H1 (cell line): ENCODE measurements at regions not wholly inside any gene's neighbourhood (a gene's known extent, or its start where the extent isn't known, plus 50 kb on each side); places are given as distances from the start of the nearest gene placed in this dataset.

ENCODE experiments used
- CTCF ChIA-PET: fragments of 300-600 bp; sonication (Branson Sonifier 250); formaldehyde crosslinking; loops from one replicate; lab custom pipeline; 2021; ENCODE audit not compliant: partially characterized antibody; lab: Charles Lee
- POLR2A ChIA-PET: fragments of 300-600 bp; sonication (Branson Sonifier 250); formaldehyde crosslinking; loops from one replicate; lab custom pipeline; 2021; ENCODE audit warnings: inconsistent platforms; ENCODE audit not compliant: partially characterized antibody; lab: Charles Lee
- DNase-seq, 2 experiments: peaks; one replicate each; pipeline versions ENCODE4 v3.0.0 to v3.0.0-alpha.2; 2010 to 2022; ENCODE audit warnings: low spot score in 2 of 2, low read depth in 1 of 2, mixed read lengths in 1 of 2
- FAIRE-seq: peaks from 2 replicates; lab custom pipeline; 2011; peaks lifted over from hg19 to GRCh38; lab: Jason Lieb, UNC
- H2AFZ ChIP-seq: 2 replicates; pipeline ENCODE4 v1.8.1; 2012; ENCODE audit warnings: low read length, inconsistent platforms
- H2AK5ac ChIP-seq: 2 replicates; pipeline ENCODE4 v1.6.1; 2013; ENCODE audit warnings: low read depth, low read length
- H2BK120ac ChIP-seq: replicated peaks from 2 replicates; pipeline ENCODE3; 2013; ENCODE audit warnings: low read depth, low read length, inconsistent platforms
- H2BK12ac ChIP-seq: 2 replicates; pipeline ENCODE4 v1.6.1; 2013; ENCODE audit warnings: low read depth, low read length
- H2BK15ac ChIP-seq: 2 replicates; pipeline ENCODE4 v1.6.1; 2013; ENCODE audit warnings: low read length
- H2BK20ac ChIP-seq: 2 replicates; pipeline ENCODE4 v1.6.1; 2013; ENCODE audit warnings: low read length
- H2BK5ac ChIP-seq: 2 replicates; pipeline ENCODE4 v1.6.1; 2013; ENCODE audit warnings: low read depth, low read length
- H3K14ac ChIP-seq: 2 replicates; pipeline ENCODE4 v1.6.1; 2013; ENCODE audit warnings: inconsistent platforms; ENCODE audit not compliant: insufficient read length
- H3K18ac ChIP-seq: 2 replicates; pipeline ENCODE4 v1.6.1; 2013; ENCODE audit warnings: low read length; ENCODE audit errors: extremely low read depth
- H3K23ac ChIP-seq: 2 replicates; pipeline ENCODE4 v1.6.1; 2013; ENCODE audit warnings: inconsistent platforms; ENCODE audit not compliant: insufficient read length
- H3K23me2 ChIP-seq: 2 replicates; pipeline ENCODE4 v1.6.1; 2013; ENCODE audit warnings: low read depth, low read length
- H3K27ac ChIP-seq: 2 replicates; pipeline ENCODE4 v1.6.1; 2011; ENCODE audit warnings: low read depth, low read length, inconsistent platforms
- H3K27me3 ChIP-seq, 4 experiments: replicated peaks in 1 of 4; 1 replicate in 1 of 4; 2 replicates in 3 of 4; pipeline versions ENCODE4 v1.6.1 to v1.8.1; 2011 to 2013; ENCODE audit warnings: low read length in 3 of 4, mild to moderate bottlenecking in 3 of 4, inconsistent platforms in 2 of 4, mixed read lengths in 2 of 4, moderate library complexity in 1 of 4; ENCODE audit not compliant: control insufficient read depth in 3 of 4, insufficient read depth in 3 of 4; ENCODE audit errors: extremely low read depth in 1 of 4
- H3K36me3 ChIP-seq, 4 experiments: 2 replicates each; pipeline versions ENCODE4 v1.6.1 to v1.8.1; 2011 to 2013; ENCODE audit warnings: mild to moderate bottlenecking in 4 of 4, low read length in 3 of 4, moderate library complexity in 2 of 4, control low read depth in 1 of 4, inconsistent platforms in 1 of 4; ENCODE audit not compliant: insufficient read depth in 4 of 4, control insufficient read depth in 2 of 4
- H3K4ac ChIP-seq: replicated peaks from 2 replicates; pipeline ENCODE3; 2013; ENCODE audit warnings: low read length, low read depth, mixed read lengths, inconsistent platforms; ENCODE audit not compliant: insufficient read length
- H3K4me1 ChIP-seq, 4 experiments: replicated peaks in 1 of 4; 1 replicate in 1 of 4; 2 replicates in 3 of 4; pipeline versions ENCODE4 v1.6.1 to v1.8.1; 2011 to 2013; ENCODE audit warnings: low read length in 3 of 4, inconsistent platforms in 2 of 4, mixed read lengths in 1 of 4; ENCODE audit not compliant: insufficient read depth in 4 of 4, control insufficient read depth in 3 of 4
- H3K4me2 ChIP-seq, 2 experiments: 2 replicates each; pipeline versions ENCODE4 v1.6.1 to v1.8.1; 2011 to 2013; ENCODE audit warnings: low read depth in 2 of 2, low read length in 2 of 2, control low read depth in 1 of 2, inconsistent platforms in 1 of 2, mild to moderate bottlenecking in 1 of 2; ENCODE audit not compliant: insufficient read depth in 1 of 2
- H3K4me3 ChIP-seq, 4 experiments: fragments of 200-600, 300-600 bp in 1 of 4; sonication (generic), shearing (Covaris generic), sonication (Bioruptor Twin) in 1 of 4; 2 replicates each; pipeline versions ENCODE4 v1.5.1 to v1.8.1; 2011 to 2016; ENCODE audit warnings: low read length in 4 of 4, low read depth in 3 of 4, control low read depth in 2 of 4, inconsistent platforms in 2 of 4, mild to moderate bottlenecking in 2 of 4, mixed read lengths in 1 of 4, moderate library complexity in 1 of 4; ENCODE audit not compliant: insufficient read depth in 2 of 4; ENCODE audit errors: extremely low read depth in 1 of 4
- H3K56ac ChIP-seq: replicated peaks from 2 replicates; pipeline ENCODE3; 2013; ENCODE audit warnings: low read depth, mild to moderate bottlenecking, mixed read lengths, low read length, inconsistent platforms; ENCODE audit not compliant: insufficient read length
- H3K79me1 ChIP-seq: 2 replicates; pipeline ENCODE4 v1.6.1; 2013; ENCODE audit warnings: low read depth, low read length, control low read depth
- H3K79me2 ChIP-seq, 2 experiments: 2 replicates each; pipeline versions ENCODE4 v1.6.1 to v1.8.1; 2012 to 2013; ENCODE audit warnings: low read length in 2 of 2, mild to moderate bottlenecking in 2 of 2, inconsistent platforms in 1 of 2; ENCODE audit not compliant: insufficient read depth in 2 of 2, control insufficient read depth in 1 of 2
- H3K9ac ChIP-seq, 4 experiments: replicated peaks in 1 of 4; 1 replicate in 1 of 4; 2 replicates in 3 of 4; pipeline versions ENCODE4 v1.6.1 to v1.8.1; 2011 to 2013; ENCODE audit warnings: low read depth in 3 of 4, low read length in 3 of 4, control low read depth in 2 of 4, mild to moderate bottlenecking in 2 of 4, moderate library complexity in 2 of 4, inconsistent platforms in 1 of 4; ENCODE audit errors: extremely low read depth in 1 of 4
- H3K9me3 ChIP-seq, 2 experiments: 2 replicates each; pipeline versions ENCODE4 v1.6.1 to v1.8.1; 2012 to 2013; ENCODE audit warnings: mild to moderate bottlenecking in 2 of 2, moderate library complexity in 2 of 2, control low read depth in 1 of 2, inconsistent platforms in 1 of 2, low read depth in 1 of 2, low read length in 1 of 2, mixed read lengths in 1 of 2; ENCODE audit not compliant: insufficient read depth in 2 of 2
- H4K20me1 ChIP-seq, 2 experiments: replicated peaks in 1 of 2; 2 replicates each; pipeline versions ENCODE3 to v1.8.1; 2011 to 2013; ENCODE audit warnings: inconsistent platforms in 2 of 2, low read length in 2 of 2, mild to moderate bottlenecking in 1 of 2; ENCODE audit not compliant: insufficient read depth in 2 of 2, control insufficient read depth in 1 of 2
- H4K5ac ChIP-seq: 2 replicates; pipeline ENCODE4 v1.6.1; 2013; ENCODE audit warnings: low read length, low read depth, mixed read lengths, inconsistent platforms; ENCODE audit not compliant: insufficient read length
- H4K8ac ChIP-seq: 2 replicates; pipeline ENCODE4 v1.8.0; 2013; ENCODE audit warnings: mild to moderate bottlenecking, moderate library complexity, low read length, inconsistent platforms; ENCODE audit not compliant: insufficient read depth; ENCODE audit errors: extremely low read depth
- H4K91ac ChIP-seq: replicated peaks from 2 replicates; pipeline ENCODE3; 2013; ENCODE audit warnings: low read length, mixed read lengths, inconsistent platforms; ENCODE audit not compliant: insufficient read length
- ATF2 ChIP-seq: IDR thresholded peaks from 2 replicates; pipeline ENCODE4 v1.6.1; 2012; ENCODE audit warnings: low read length, inconsistent platforms
- BCL11A ChIP-seq, 2 experiments: IDR thresholded peaks; one replicate each; pipeline ENCODE4 v1.6.1; 2011; ENCODE audit warnings: low read depth in 2 of 2, low read length in 2 of 2, mild to moderate bottlenecking in 2 of 2
- CHD2 ChIP-seq: IDR thresholded peaks from 2 replicates; pipeline ENCODE4 v1.6.1; 2012; ENCODE audit warnings: low read length, improper control_type of control experiment
- CTBP2 ChIP-seq: IDR thresholded peaks from 2 replicates; pipeline ENCODE4 v1.7.0; 2011; ENCODE audit warnings: borderline replicate concordance, mild to moderate bottlenecking, moderate library complexity, mixed read lengths, low read length; ENCODE audit not compliant: insufficient read depth, insufficient read length
- E2F6 ChIP-seq: IDR thresholded peaks from 2 replicates; pipeline ENCODE4 v1.6.1; 2012; ENCODE audit warnings: inconsistent platforms
- EGR1 ChIP-seq: IDR thresholded peaks from 2 replicates; pipeline ENCODE4 v1.6.1; 2011; ENCODE audit warnings: low read depth, low read length, borderline replicate concordance
- MAX ChIP-seq: IDR thresholded peaks from 2 replicates; pipeline ENCODE4 v1.6.1; 2012; ENCODE audit warnings: inconsistent platforms
- NANOG ChIP-seq: IDR thresholded peaks from 2 replicates; pipeline ENCODE4 v1.6.1; 2011; ENCODE audit warnings: low read length, low read depth, mild to moderate bottlenecking, inconsistent platforms; ENCODE audit not compliant: insufficient read depth, poor library complexity, severe bottlenecking
- POU5F1 ChIP-seq: IDR thresholded peaks from 2 replicates; pipeline ENCODE4 v1.6.1; 2011; ENCODE audit warnings: low read depth, mild to moderate bottlenecking, low read length, moderate library complexity
- SIRT6 ChIP-seq: IDR thresholded peaks from one replicate; pipeline ENCODE4 v1.7.1; 2012; ENCODE audit warnings: low read length, inconsistent platforms
- TBP ChIP-seq: IDR thresholded peaks from 2 replicates; pipeline ENCODE4 v1.6.1; 2011; ENCODE audit warnings: low read depth, low read length, improper control_type of control experiment
- TEAD4 ChIP-seq: IDR thresholded peaks from 2 replicates; pipeline ENCODE4 v1.6.1; 2012; ENCODE audit warnings: low read depth, low read length, inconsistent platforms, mixed read lengths
- WGBS, 2 experiments: shearing (Covaris generic) in 1 of 2; methylation state at CpG; one replicate each; pipeline versions ENCODE4 v1.1.6 to v1.1.7; 2013 to 2015; ENCODE audit warnings: low lambda C conversion rate in 2 of 2, mixed read lengths in 2 of 2, inconsistent platforms in 1 of 2, low coverage in 1 of 2, missing lambda C conversion rate in 1 of 2; ENCODE audit not compliant: insufficient replicate concordance in 2 of 2, insufficient coverage in 1 of 2, insufficient read length in 1 of 2; ENCODE audit errors: extremely low coverage in 1 of 2, missing lambda C conversion rate in 1 of 2; 5-methylcytosine and 5-hydroxymethylcytosine counted together

DNA sequence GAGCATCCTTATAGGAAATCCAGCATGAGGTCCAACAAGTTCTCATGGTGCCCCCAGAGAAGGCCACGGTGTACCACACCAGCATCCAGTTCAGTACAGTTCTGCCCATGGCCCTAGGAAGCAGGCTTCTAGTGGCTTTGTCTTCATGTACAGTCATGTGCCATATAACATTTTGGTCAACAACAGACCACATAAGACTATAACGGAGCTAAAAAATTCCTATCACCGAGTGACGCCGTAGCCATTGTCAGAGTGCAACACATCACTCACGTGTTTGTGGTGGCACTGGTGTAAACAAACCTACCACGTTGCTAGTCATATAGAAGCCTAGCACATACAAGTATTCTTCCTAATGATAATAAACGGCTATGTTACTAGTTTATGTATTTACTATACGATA, 209.0 kb downstream of the ARRDC4 start:
- no peak for DNase-seq
- ChIA-PET CTCF (interaction anchor here (1.0 to 5.6 kb wide), 3 partner anchors 9 to 173 kb away, joined by 3 to 24 read pairs (median 6); no protein-coding TSS in a partner anchor), POLR2A (no interaction called here)
- no peak overlapping the region for H2BK5ac ChIP-seq
- H3K9ac ChIP-seq = no peak overlapping the region
- H4K20me1 ChIP-seq = no peaks in the 10 kb centered on the region
- no peak overlapping the region for H2BK120ac ChIP-seq
- no peaks in the 10 kb centered on the region for H3K9me3 ChIP-seq
- H2BK12ac ChIP-seq = 0 out of 2 replicates have a peak overlapping the region, but pooled peaks have one; percentile 62
- no peak overlapping the region for H3K14ac ChIP-seq
- no peak overlapping the region for H4K5ac ChIP-seq
- H2BK20ac ChIP-seq = no peak overlapping the region
- H4K8ac ChIP-seq = no peak overlapping the region
- no peak overlapping the region for H3K4me2 ChIP-seq
- peaks cover 2 to 10% (median 9%) of the 10 kb centered on the region in 4 experiments; a peak in 4 of 7 replicates for H3K4me1 ChIP-seq
- no peak overlapping the region for H3K23ac ChIP-seq
- no peaks in the 10 kb centered on the region for H3K27me3 ChIP-seq
- no peak for FAIRE-seq
- H3K56ac ChIP-seq = no peak overlapping the region
- H3K18ac ChIP-seq = no peak overlapping the region
- no peak overlapping the region for H2AFZ ChIP-seq
- no peak overlapping the region for H3K27ac ChIP-seq
- no peaks in the 10 kb centered on the region for H3K79me2 ChIP-seq
- no peak overlapping the region for H2BK15ac ChIP-seq
- H3K36me3 ChIP-seq = no peaks in the 10 kb centered on the region
- no peak overlapping the region for H4K91ac ChIP-seq
- no peaks in the 10 kb centered on the region for H3K79me1 ChIP-seq
- H3K4me3 ChIP-seq = no peak overlapping the region
- no peaks in the 10 kb centered on the region for H3K23me2 ChIP-seq
- no peak overlapping the region for H3K4ac ChIP-seq
- no peak overlapping the region for H2AK5ac ChIP-seq
- 97% methylated on average over 9 of the region's 9 CpGs; no CpG with 5 or more reads in 1 of the 2 experiments for WGBS, 2 experiments
- no peak for TF ChIP-seq POU5F1
- TF ChIP-seq TEAD4 = no peak
- TF ChIP-seq NANOG = no peak
- no peak for TF ChIP-seq SIRT6
- no peak for TF ChIP-seq CTBP2
- TF ChIP-seq ATF2 = no peak
- no peak for TF ChIP-seq E2F6
- no peak for TF ChIP-seq TBP
- no peak for TF ChIP-seq BCL11A (IDR thresholded peaks at IDR 0.05; ENCODE audit: low read depth in 2 of 2, low read length in 2 of 2)
- TF ChIP-seq EGR1 = no peak
- TF ChIP-seq CHD2 = no peak
- no peak for TF ChIP-seq MAX
